Duodenal mucosa (tissue), 2 donors: ENCODE measurements at regions not wholly inside any gene's neighbourhood (a gene's known extent, or its start where the extent isn't known, plus 50 kb on each side); places are given as distances from the start of the nearest gene placed in this dataset.
"Not testable (repeated sequence)": the region's sequence is repeated elsewhere in the genome, so short reads cannot be mapped to it uniquely, and the experiment has no call there.

Experiments
- H3K27ac ChIP-seq: one replicate; pipeline ENCODE4 v1.7.0; 2013; ENCODE audit warnings: low read depth, low read length
- H3K27me3 ChIP-seq, 2 donors: one replicate each; pipeline ENCODE4 v1.7.0; 2013; ENCODE audit warnings: low read length in 2 of 2, control low read depth in 1 of 2; ENCODE audit not compliant: insufficient read depth in 2 of 2, control insufficient read depth in 1 of 2
- H3K36me3 ChIP-seq, 2 donors: one replicate each; pipeline ENCODE4 v1.7.0; 2013; ENCODE audit warnings: low read length in 2 of 2, control low read depth in 1 of 2; ENCODE audit not compliant: insufficient read depth in 2 of 2, control insufficient read depth in 1 of 2
- H3K4me1 ChIP-seq, 2 donors: one replicate each; pipeline ENCODE4 v1.7.0; 2013; ENCODE audit warnings: low read length in 2 of 2, control low read depth in 1 of 2; ENCODE audit not compliant: insufficient read depth in 2 of 2, control insufficient read depth in 1 of 2
- H3K4me3 ChIP-seq, 2 donors: one replicate each; pipeline ENCODE4 v1.7.0; 2013; ENCODE audit warnings: low read length in 2 of 2, low read depth in 1 of 2
- H3K9ac ChIP-seq, 2 donors: one replicate each; pipeline ENCODE4 v1.7.0; 2013; ENCODE audit warnings: low read length in 2 of 2, low read depth in 1 of 2
- H3K9me3 ChIP-seq, 2 donors: one replicate each; pipeline ENCODE4 v1.7.0; 2013; ENCODE audit warnings: low read length in 2 of 2, control low read depth in 1 of 2; ENCODE audit not compliant: control insufficient read depth in 1 of 2

DNA sequence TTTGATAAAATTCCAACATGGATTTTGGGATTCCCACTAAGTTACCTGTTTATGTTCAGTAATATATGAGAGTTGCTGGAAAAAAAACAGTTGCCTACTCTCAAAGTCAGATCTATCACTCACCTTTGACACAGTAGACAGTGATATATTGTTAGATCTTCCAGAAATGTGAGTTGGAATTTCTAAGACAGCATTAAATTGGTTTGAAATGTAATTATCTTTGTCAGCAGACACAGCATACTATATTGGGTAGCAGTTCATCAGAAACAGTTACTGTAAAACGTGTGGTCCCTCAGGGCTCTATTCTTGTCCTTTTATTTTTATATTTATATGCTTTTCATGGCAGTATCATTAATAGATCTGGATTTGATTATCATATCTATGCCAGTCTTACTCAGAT lies 433.6 kb upstream of the ARRDC3 start:
- H3K4me1 ChIP-seq = no peaks in the 10 kb centered on the region
- no peak overlapping the region for H3K4me3 ChIP-seq
- H3K36me3 ChIP-seq = no peaks in the 10 kb centered on the region
- H3K9ac ChIP-seq = no peak overlapping the region
- no peaks in the 10 kb centered on the region for H3K27me3 ChIP-seq
- peaks cover 0 to 4% of the 10 kb centered on the region in 2 donors for H3K9me3 ChIP-seq
- H3K27ac ChIP-seq = no peak overlapping the region

DNA sequence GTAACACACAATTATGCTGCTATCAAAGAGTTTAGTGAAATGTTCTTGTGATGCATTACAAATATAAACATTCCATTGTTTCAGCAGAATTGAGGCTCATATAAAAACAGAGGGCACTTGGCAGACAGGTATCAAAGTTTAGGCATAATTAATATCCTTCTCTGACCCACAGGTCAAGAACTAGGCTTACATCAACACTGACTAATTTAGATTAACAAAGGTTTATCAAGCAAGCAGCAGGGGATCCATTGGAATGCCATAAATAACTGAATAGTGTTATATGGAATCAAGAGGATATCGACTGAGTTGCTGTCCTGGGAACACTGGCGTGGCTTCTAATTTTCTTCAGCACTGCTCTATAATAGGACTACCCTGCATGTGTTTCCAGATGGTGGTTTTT lies 414.5 kb upstream of the ARRDC3 start:
- H3K27ac ChIP-seq = no peak overlapping the region
- H3K27me3 ChIP-seq = no peaks in the 10 kb centered on the region
- no peaks in the 10 kb centered on the region for H3K36me3 ChIP-seq
- no peak overlapping the region for H3K4me3 ChIP-seq
- H3K9me3 ChIP-seq = peaks cover under 1 to 13% of the 10 kb centered on the region in 2 donors
- H3K4me1 ChIP-seq = no peaks in the 10 kb centered on the region
- H3K9ac ChIP-seq = no peak overlapping the region

DNA sequence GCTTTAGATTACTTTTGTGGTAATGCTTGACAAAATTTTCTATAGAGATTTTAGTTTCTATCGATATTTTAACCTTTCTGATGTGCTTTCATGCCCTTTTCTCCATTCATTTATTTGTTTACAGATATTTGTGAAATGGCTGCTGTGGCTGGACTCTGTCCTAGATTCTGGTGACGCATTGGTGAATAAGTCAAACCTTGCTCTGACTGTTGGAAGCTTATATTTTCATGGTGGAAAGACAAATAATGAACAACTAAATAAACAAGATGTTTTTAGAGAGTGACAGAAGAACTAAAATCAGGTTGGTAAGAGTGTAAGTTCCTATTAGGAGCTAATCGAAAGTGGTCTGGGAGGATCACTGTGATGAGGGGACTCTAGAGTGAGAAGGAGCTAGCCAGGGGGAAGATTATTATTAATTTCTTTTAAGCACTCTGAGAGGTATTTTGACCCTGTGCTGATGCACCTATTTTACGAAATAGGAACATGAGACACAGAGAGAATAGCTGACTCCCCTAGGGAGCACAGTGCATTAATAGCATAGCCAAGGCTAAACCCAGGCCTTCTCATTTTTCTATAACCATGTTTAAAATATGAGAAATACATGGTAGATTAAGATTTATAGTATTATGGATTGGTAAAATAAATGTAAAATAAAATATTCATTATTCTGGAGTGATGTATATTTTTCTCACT lies 411.9 kb upstream of the ARRDC3 start:
- H3K27me3 ChIP-seq = no peaks in the 10 kb centered on the region
- H3K9ac ChIP-seq = no peak overlapping the region
- H3K4me1 ChIP-seq = no peaks in the 10 kb centered on the region
- no peaks in the 10 kb centered on the region for H3K9me3 ChIP-seq
- no peak overlapping the region for H3K27ac ChIP-seq
- H3K36me3 ChIP-seq = no peaks in the 10 kb centered on the region
- no peak overlapping the region for H3K4me3 ChIP-seq

DNA sequence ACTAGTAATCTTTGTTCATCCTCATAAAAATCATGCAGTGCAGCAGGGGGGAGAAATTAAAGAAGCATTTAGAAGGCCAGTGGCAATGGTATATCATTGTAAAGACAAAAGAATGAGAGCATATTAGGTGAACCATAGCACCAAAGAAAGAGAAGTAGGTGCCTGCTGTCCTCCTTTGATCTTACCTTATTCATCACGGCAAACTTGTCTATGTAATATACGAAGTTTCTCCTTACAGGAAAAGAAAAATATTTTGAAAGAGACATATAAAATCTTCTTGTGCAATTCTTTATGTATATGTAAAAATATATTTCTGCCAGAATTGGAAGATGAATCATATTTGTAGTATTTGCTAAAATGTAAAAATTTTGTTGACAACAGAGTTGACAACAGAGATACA lies 411.3 kb upstream of the ARRDC3 start:
- no peak overlapping the region for H3K9ac ChIP-seq
- no peaks in the 10 kb centered on the region for H3K36me3 ChIP-seq
- no peaks in the 10 kb centered on the region for H3K9me3 ChIP-seq
- no peak overlapping the region for H3K4me3 ChIP-seq
- H3K27ac ChIP-seq = no peak overlapping the region
- no peaks in the 10 kb centered on the region for H3K4me1 ChIP-seq
- H3K27me3 ChIP-seq = no peaks in the 10 kb centered on the region

DNA sequence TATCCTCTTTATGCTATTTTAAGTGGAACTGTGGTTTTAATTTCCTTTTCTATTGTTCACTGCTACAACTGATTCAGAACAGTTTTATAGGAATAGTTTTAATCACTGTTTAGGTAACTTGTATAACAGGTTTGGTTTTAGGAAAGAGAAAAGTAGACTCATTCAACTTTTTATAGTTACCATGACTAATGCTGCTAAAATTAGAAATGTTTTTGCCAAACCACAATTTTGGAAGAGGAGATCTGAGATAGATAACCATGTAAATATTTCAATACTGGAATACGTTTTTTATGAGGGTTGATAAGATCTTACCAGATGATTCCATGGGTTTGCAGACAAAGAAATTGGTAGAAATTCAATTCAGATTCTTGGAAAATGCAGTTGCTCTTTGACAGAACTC lies 404.6 kb upstream of the ARRDC3 start:
- H3K27me3 ChIP-seq = no peaks in the 10 kb centered on the region
- H3K9ac ChIP-seq = no peak overlapping the region
- H3K4me1 ChIP-seq = no peaks in the 10 kb centered on the region
- no peaks in the 10 kb centered on the region for H3K36me3 ChIP-seq
- H3K9me3 ChIP-seq = no peaks in the 10 kb centered on the region
- H3K27ac ChIP-seq = no peak overlapping the region
- H3K4me3 ChIP-seq = no peak overlapping the region

DNA sequence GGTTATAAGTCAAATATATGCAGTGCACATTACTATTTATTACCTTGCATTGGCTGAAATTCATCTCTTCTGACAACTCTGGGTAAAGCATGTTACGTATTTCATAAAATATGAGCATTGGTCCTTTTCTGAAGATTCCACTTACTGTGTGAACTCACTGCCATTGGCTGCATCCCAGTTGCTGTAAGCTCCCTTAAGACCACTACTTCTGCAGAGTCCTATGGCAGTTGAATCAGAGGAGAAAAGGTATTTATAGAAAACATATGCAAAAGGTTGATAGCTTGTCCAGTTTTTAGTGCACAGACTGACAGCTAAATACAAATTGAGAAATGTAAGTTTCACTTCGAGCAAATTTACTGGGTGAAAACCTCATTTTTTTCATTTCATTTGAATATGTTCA lies 394.6 kb upstream of the ARRDC3 start:
- no peaks in the 10 kb centered on the region for H3K27me3 ChIP-seq
- H3K4me1 ChIP-seq = no peaks in the 10 kb centered on the region
- H3K36me3 ChIP-seq = no peaks in the 10 kb centered on the region
- no peak overlapping the region for H3K4me3 ChIP-seq
- no peaks in the 10 kb centered on the region for H3K9me3 ChIP-seq
- no peak overlapping the region for H3K27ac ChIP-seq
- H3K9ac ChIP-seq = no peak overlapping the region

DNA sequence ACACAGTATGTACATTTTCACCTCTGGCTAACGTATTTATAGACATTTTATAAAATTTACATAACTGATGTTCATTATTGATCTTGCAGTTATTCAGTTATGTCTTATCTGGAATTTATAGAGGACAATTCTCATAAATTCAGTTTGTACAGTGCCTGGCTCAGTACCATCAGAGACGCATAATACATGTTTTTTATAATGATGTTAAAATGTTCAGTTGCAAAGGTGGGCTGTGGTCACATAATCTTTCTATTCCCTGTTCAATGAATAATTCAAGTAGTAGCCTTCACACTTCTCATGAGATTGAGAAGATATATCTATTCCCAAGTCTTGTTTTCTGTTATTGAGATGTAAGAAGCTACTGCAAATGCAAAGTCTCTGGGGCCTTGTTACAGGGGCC lies 393.1 kb upstream of the ARRDC3 start:
- Histone ChIP-seq H3K36me3 (no peaks in the 10 kb centered on the region), H3K9me3 (no peaks in the 10 kb centered on the region), H3K27ac (no peak overlapping the region), H3K9ac (no peak overlapping the region), H3K27me3 (no peaks in the 10 kb centered on the region), H3K4me1 (no peaks in the 10 kb centered on the region), H3K4me3 (no peak overlapping the region)

DNA sequence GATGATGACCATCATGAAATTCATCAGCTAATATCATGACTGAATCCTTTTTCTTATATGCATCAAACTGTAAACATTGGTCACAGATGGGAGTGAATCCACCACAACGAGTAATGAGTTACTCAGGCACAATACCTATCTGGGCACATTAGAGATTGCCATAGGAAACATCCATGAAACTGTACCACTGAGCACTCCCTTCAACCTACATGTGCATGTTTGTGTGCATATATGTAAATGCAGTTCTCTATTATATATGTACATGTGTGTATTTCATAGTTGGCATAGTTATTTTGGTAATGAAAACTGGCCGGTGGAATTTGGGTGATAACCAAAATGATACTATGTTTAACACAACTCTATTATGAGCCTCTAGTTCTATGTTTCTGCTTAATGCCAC lies 387.3 kb upstream of the ARRDC3 start:
- no peaks in the 10 kb centered on the region for H3K27me3 ChIP-seq
- H3K9ac ChIP-seq = no peak overlapping the region
- no peaks in the 10 kb centered on the region for H3K9me3 ChIP-seq
- no peaks in the 10 kb centered on the region for H3K36me3 ChIP-seq
- no peak overlapping the region for H3K4me3 ChIP-seq
- no peak overlapping the region for H3K27ac ChIP-seq
- H3K4me1 ChIP-seq = no peaks in the 10 kb centered on the region

DNA sequence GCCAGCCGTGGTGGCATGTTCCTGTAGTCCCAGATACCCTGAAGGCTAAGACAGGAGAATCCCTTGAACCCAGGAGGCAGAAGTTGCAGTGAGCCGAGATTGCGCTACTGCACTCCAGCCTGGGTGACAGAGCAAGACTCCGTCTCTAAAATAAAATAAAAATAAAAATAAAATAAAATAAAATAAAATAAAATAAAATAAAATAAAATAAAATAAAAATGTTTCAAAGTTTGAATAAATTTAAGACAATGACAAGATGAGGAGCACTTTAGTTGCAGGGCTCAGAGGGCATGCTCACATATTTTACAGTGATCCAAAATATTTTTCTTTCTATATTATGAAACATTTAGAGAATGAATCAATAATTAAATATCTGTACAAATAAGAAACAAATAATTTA lies 374.3 kb upstream of the ARRDC3 start:
- H3K9ac ChIP-seq = not testable (repeated sequence)

DNA sequence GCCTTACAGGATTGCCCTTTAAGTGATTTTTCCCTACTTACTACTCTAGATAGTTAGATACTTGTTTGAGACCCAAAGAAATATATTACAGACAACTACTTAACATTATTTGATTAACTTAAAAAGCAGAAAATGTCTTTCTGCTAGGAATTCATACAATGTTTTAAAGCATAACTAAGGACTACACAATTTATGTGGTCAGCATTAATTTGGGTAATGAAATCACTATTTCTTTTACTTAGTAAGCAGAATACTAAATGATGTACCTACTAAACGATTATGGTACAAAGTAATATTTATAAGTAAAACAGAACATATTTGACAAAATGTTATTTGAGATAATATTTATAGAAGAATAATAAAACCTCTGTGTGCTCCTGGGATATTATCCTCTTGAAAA lies 371.9 kb upstream of the ARRDC3 start:
- no peaks in the 10 kb centered on the region for H3K9me3 ChIP-seq
- H3K36me3 ChIP-seq = no peaks in the 10 kb centered on the region
- no peaks in the 10 kb centered on the region for H3K27me3 ChIP-seq
- H3K4me3 ChIP-seq = no peak overlapping the region
- H3K9ac ChIP-seq = no peak overlapping the region
- H3K27ac ChIP-seq = no peak overlapping the region
- no peaks in the 10 kb centered on the region for H3K4me1 ChIP-seq

More for the DNA sequence above, 374.3 kb upstream of the ARRDC3 start:
- not testable (repeated sequence) for H3K27me3 ChIP-seq, H3K27ac ChIP-seq, H3K4me3 ChIP-seq, H3K36me3 ChIP-seq, H3K4me1 ChIP-seq, H3K9me3 ChIP-seq

DNA sequence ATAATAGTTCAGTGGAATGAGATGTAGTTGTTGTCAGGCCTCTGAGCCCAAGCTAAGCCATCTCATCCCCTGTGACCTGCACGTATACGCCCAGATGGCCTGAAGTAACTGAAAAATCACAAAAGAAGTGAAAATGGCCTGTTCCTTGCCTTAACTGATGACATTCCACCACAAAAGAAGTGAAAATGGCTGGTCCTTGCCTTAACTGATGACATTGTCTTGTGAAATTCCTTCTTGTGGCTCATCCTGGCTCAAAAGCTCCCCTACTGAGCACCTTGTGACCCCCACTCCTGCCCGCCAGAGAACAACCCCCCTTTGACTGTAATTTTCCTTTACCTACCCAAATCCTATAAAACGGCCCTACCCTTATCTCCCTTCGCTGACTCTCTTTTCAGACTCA lies 361.4 kb upstream of the ARRDC3 start:
- H3K27me3 ChIP-seq, H3K27ac ChIP-seq, H3K9me3 ChIP-seq, H3K4me1 ChIP-seq, H3K9ac ChIP-seq, H3K36me3 ChIP-seq, H3K4me3 ChIP-seq: not testable (repeated sequence)
